ENCODE measurements at regions not wholly inside any gene's neighbourhood (a gene's known extent, or its start where the extent isn't known, plus 50 kb on each side); places are given as distances from the start of the nearest gene placed in this dataset.

DNA sequence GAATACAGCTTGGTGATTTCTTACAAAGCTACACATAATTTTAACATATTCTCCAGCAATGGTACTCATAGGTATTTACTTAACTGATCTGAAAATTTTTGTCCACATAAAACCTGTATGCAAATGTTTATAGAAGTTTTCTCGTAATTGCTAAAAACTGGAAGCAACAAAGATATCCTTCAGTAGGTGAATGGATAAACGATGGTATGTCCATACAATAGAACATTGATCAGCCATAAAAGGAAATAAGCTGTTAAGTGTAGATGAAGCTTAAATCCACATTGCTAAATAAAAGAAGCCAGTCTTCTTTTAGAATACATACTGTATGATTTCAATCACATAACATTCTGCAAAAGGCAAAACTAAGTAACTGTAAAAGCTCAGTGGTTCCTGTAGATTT is 224.8 kb upstream of the DPYD start:
- TF ChIP-seq, protein P1, sequence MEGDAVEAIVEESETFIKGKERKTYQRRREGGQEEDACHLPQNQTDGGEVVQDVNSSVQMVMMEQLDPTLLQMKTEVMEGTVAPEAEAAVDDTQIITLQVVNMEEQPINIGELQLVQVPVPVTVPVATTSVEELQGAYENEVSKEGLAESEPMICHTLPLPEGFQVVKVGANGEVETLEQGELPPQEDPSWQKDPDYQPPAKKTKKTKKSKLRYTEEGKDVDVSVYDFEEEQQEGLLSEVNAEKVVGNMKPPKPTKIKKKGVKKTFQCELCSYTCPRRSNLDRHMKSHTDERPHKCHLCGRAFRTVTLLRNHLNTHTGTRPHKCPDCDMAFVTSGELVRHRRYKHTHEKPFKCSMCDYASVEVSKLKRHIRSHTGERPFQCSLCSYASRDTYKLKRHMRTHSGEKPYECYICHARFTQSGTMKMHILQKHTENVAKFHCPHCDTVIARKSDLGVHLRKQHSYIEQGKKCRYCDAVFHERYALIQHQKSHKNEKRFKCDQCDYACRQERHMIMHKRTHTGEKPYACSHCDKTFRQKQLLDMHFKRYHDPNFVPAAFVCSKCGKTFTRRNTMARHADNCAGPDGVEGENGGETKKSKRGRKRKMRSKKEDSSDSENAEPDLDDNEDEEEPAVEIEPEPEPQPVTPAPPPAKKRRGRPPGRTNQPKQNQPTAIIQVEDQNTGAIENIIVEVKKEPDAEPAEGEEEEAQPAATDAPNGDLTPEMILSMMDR (IDR thresholded peaks at IDR 0.05; ENCODE audit: control insufficient read depth, insufficient read depth, low read depth, low read length, missing control alignments) = no peak
- no peak for DNase-seq (ENCODE audit: low read depth)
- H3K4me3 ChIP-seq (ENCODE audit: control insufficient read depth, low read depth, low read length) = no peak overlapping the region

DNA sequence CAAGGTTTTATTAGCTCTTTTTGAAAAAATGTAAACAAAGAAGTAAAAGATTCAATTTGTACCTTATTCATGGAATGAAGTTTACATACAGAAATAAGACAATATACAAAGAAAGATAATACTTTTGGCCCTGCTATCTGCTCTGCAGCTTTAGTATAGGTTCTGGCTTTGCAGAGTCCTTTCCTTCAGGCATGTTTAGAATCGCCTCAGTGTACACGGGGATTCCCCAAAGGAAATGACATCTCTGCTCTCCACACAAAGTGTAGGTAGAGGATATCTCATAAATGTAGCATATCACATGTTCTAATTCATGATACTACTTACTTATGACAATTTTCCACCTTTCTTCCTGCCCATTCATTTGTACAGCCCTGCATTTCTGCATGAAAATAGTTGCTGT is 222.6 kb upstream of the DPYD start:
- DNase-seq (ENCODE audit: low read depth) = no peak
- TF ChIP-seq, protein P1 (IDR thresholded peaks at IDR 0.05; ENCODE audit: control insufficient read depth, insufficient read depth, low read depth, low read length, missing control alignments) = no peak
- no peak overlapping the region for H3K4me3 ChIP-seq (ENCODE audit: control insufficient read depth, low read depth, low read length)

DNA sequence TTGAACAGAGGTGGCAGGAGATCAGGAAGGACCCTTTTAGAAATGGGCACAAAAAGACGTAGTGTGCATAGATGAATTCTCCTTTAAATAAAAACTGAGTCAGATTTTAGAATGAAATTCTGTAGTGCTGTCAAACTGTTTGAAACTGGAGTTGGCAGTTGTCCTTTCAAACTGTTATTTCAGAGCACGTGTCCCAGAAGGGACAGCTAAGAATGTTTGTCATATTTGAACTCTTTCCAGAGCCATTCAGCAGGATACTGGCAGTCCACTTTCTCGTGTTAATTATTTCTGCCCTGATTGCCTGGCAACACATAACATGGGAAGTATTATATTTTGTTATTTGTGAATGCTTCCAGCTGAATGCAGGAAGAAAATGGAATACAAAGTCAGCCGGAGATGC is 212.3 kb upstream of the DPYD start:
- no peak for DNase-seq (ENCODE audit: low read depth)
- TF ChIP-seq, protein P1 (IDR thresholded peaks at IDR 0.05; ENCODE audit: control insufficient read depth, insufficient read depth, low read depth, low read length, missing control alignments) = no peak
- no peak overlapping the region for H3K4me3 ChIP-seq (ENCODE audit: control insufficient read depth, low read depth, low read length)

DNA sequence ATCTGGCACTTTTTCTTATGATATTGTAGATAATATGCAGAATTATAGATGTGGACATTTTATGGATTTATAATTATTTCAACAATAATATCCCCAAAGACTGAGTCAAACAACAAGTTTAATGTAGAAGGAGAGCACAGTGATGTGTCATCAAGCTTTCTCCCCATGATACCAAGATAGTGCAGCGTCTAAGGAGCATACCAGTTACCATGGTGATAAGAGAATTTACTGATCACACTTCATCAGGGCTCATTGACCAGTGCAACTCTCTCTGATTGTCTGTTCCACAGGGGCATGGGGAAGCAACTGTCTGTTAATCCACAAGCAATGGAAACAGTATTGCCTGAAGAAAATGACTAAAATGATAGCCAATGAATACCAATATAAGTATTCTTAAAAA is 209.6 kb upstream of the DPYD start:
- DNase-seq (ENCODE audit: low read depth) = no peak
- TF ChIP-seq, protein P1 (IDR thresholded peaks at IDR 0.05; ENCODE audit: control insufficient read depth, insufficient read depth, low read depth, low read length, missing control alignments) = no peak
- H3K4me3 ChIP-seq (ENCODE audit: control insufficient read depth, low read depth, low read length) = no peak overlapping the region

DNA sequence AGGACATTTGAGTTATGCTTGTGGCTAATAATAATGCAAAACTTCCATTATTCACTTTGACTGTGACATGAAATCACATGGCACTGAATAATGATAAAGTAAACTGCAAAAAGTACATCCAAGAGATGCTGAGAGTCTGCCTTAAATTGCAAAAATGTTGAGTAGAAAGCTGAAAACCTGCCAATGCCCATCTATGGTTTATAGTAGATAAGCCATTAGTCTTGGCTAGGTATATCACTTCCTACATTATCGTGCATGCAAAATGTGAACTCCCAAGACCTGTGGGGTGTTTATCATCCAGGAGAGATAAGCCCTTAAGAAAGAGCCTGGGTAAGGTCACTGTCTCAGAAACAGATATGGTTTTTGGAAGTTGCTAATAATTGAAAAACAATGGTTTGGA is 208.7 kb upstream of the DPYD start:
- H3K4me3 ChIP-seq (ENCODE audit: control insufficient read depth, low read depth, low read length) = no peak overlapping the region
- DNase-seq (ENCODE audit: low read depth) = no peak
- TF ChIP-seq, protein P1 (IDR thresholded peaks at IDR 0.05; ENCODE audit: control insufficient read depth, insufficient read depth, low read depth, low read length, missing control alignments) = no peak

DNA sequence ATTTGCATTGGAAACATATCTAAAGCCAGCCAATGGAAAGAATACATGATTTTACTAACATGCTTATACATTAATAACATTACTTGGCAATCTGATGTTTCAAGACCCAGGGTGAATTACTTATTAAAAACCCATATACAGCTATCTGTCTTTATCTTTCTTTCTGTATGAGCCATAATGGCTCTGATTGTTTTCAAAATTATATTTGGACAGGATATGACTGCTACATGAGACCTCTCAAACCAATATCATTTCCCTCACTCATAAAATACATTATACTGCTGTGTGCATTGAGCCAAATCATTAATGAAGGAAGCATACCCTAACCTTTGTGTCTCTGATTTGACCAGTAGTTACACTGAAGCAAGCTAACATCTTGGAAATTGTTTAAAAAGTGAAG is 205.9 kb upstream of the DPYD start:
- no peak overlapping the region for H3K4me3 ChIP-seq (ENCODE audit: control insufficient read depth, low read depth, low read length)
- no peak for DNase-seq (ENCODE audit: low read depth)
- TF ChIP-seq, protein P1 (IDR thresholded peaks at IDR 0.05; ENCODE audit: control insufficient read depth, insufficient read depth, low read depth, low read length, missing control alignments) = no peak

DNA sequence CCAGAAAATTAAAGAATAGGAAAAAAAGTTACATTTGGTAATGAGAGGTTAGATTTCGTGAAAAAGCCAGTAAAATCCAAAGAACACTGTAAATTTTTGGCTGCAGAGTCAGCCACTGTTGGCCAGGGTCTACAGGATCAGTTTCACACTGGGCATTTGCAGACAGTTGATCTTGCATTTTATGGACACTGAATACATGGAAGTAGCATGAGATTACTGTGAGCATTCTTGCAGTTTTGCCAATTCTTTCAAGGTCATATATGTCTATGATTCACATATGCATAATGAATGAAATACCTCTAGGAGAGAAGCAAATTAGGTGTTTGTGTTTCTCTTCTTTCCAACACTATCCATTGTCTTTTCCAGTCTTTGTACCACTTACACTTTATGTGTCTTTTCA is 200.8 kb upstream of the DPYD start:
- TF ChIP-seq, protein P1 (IDR thresholded peaks at IDR 0.05; ENCODE audit: control insufficient read depth, insufficient read depth, low read depth, low read length, missing control alignments) = no peak
- no peak overlapping the region for H3K4me3 ChIP-seq (ENCODE audit: control insufficient read depth, low read depth, low read length)
- no peak for DNase-seq (ENCODE audit: low read depth)
